HS-5 (cell line): ENCODE measurements at regions not wholly inside any gene's neighbourhood (a gene's known extent, or its start where the extent isn't known, plus 50 kb on each side); places are given as distances from the start of the nearest gene placed in this dataset.

Experiments
- DNase-seq: peaks from one replicate; pipeline ENCODE4 v3.0.0-alpha.2; 2012; ENCODE audit warnings: low read depth

DNA sequence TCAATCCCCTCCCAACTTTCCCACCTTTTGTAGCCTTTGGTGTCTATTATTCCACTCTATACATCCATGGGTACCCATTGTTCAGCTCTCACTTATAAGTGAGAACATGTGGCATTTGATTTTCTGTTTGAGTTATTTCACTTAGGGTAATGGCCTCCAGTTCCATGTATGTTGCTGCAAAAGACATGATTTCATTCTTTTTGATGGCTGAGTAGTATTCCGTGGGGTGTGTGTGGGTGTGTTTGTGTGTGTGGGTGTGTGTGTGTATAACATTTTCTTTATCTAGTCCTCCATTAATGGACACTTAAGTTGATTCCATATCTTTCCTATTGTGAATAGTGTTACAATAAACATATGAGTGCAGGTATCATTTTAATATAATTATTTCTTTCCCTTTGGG is 157.5 kb upstream of the FSTL4 start:
- no peak for DNase-seq

DNA sequence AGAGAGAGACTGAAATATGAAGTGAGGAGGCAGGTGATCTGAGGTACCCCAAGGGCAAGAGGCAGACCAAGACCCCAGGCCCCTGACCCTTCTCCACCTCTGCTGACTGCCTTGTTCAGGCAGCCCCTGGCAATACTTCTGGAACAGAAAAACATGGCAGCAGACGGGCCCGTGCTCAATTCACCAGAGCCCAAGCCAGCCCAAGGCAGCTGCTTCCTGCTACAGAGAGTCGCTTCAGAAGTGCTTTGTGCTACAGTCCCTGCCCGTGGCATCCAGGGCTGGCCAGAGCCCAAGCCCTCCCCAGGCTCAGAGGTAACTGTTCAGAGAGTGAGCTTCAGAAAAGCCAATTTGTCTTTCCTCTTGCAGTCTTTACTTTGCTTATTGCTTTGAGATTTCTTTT is 151.4 kb upstream of the FSTL4 start:
- no peak for DNase-seq

- no peak for DNase-seq
Measured at GRCh38 chr5:133761632-133762031, 149.3 kb upstream of the FSTL4 start.

GRCh38 chr5:133760532-133760931 is 148.2 kb upstream of the FSTL4 start:
- DNase-seq: no peak

- no peak for DNase-seq
Measured at GRCh38 chr5:133758641-133759040, 146.3 kb upstream of the FSTL4 start.

DNA sequence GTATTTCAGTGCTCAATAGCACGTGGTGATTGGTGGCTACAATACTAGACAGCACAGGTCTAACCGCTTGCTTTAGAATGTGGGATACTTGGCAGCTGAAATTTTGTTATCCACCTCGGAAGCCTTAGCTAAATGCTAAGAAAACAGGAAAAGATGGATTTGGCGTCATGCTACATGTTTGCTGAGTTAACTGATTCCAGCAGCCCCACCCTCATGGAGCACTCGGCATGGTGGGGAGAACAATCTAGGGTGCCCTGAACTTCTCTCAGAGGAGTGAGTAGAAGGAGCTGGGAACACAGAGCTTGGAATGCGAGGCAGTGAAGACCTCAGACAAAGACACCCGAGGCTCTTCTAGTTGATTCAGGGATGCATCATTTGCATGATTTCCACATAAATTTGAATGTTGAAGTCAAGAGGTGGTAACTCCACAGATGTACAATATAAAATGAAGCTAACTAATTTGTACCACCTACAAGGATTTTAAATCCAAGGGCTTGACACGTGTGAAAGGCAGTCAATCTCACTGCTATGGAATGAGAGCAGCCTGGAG is 145.1 kb upstream of the FSTL4 start:
- DNase-seq: no peak

DNA sequence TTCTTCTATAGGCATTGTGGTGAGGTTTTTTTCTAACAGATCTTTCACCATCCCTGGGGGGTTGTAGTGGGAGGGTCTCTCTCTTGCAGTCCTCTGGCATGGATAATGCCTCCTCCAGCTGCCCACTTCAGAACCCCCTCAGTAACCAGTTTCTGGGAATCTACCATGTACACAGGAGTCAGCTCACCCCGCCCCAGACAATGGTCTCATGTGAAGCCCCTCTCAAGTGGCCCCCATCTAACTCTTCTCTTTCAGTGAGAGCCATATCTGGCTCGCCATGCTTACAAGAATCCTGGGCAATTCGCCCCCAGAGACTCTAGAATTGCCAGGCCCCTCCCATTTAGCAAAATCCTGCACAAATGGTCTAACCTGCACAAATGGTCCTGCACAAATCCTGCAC is 144.4 kb upstream of the FSTL4 start:
- DNase-seq: no peak

- DNase-seq: no peak
Measured at GRCh38 chr5:133756036-133756435, 143.7 kb upstream of the FSTL4 start.

DNA sequence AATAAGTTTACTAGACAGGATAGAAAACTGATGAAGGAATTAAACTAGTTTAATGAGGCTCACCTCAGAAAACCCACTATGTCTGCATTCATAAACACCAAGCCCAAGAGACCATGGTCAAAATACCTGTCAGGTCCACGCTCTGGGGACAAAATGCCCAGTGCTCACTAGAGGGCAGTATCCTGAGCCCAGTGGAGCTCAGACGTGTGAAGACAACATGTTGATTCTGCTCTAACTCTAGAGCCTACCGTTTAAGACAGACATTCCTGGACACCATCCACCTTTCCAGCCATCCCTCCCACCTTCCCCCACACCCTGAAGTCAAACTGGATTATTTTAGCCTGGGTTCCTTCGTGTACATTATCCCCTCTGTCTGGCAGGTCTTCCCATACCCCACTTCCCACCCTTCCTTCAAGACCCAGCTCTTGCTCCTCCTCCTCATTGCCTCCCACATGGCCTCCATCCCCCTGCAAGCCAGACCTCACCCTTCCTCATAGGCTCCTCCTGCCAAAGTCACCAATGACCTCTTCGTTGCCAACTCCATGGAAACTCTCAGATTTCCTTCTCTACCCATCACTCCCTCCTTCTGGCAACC is 142.3 kb upstream of the FSTL4 start:
- DNase-seq: no peak

GRCh38 chr5:133753856-133754255 is 141.5 kb upstream of the FSTL4 start:
- DNase-seq: no peak

DNA sequence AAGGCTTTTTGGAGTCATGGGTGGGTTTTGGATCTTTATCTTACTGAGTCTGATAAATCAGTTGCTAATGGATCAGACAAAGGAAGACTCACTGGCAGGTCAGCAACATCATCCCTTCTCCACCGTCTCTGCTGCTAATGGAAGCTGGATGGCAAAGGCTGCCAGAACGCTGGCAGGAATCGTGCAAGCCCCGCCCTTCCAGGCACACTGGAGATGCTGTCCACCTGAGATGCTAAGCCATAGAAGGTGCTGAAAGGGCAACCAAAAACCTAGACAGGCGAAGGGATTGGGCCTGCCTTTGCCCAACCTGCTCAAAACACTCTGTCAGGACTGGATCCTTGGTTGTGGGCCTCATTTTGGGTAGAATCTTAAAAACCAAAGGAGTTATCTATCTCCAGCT is 139.5 kb upstream of the FSTL4 start:
- no peak for DNase-seq

DNA sequence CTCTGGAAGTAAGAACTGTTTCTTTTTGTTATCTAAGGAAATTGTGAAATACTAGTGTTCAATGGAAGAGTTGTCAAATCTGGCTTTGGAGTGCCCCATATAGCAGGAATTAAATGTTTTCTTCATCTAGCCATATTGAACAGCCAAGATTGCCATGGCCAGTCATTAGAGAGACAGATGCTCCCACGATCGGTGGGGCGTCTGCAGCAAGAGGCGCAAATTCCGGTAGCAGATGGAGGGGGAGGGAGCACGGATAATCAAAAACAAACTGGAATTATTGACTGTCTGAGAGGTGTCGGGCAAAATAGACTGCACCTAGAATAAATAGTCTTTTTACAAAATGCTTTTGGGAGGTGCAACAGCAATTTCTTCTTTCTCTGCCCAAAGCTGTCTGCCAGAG is 139.1 kb upstream of the FSTL4 start:
- no peak for DNase-seq

DNA sequence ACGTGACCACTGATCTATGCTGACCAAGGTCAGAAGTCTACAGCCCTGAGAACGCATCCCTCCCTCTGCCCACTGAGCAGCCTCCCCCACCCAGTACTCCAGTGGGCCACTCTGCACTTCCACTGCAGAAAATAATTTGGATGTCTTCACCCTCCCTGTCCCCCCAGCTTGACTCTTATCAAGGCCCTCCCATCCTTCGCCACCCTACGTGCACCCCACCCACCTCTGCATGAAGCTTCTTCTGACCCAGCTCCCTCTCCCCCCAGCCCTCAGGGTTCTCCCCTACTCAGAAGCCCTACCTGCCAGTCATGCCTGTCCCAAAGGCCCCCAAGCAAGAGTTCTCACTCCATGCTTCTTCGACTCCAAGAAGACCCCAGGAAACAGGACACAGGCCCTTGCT is 138.5 kb upstream of the FSTL4 start:
- DNase-seq: no peak

DNA sequence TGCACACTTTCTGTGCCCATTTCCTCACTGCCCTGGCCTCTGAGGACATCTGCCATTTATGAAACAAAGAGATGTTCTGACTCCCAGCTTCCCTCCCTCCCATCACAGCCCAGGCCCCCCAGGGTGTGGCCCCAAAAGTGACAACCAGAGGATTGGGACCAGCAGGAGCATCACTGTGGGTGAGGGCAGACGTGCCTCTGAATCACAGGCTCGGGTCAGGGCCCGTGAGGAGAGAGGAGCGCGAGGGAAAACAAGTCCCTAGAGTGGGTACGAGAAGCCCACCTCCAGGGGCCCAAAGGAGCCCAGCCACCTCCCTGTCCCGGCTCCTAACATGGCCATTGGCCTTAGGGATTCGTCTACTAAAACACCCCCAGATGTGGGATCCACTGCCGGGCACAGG is 138.0 kb upstream of the FSTL4 start:
- no peak for DNase-seq

GRCh38 chr5:133749331-133749985 is 137.1 kb upstream of the FSTL4 start:
- DNase-seq: no peak

DNA sequence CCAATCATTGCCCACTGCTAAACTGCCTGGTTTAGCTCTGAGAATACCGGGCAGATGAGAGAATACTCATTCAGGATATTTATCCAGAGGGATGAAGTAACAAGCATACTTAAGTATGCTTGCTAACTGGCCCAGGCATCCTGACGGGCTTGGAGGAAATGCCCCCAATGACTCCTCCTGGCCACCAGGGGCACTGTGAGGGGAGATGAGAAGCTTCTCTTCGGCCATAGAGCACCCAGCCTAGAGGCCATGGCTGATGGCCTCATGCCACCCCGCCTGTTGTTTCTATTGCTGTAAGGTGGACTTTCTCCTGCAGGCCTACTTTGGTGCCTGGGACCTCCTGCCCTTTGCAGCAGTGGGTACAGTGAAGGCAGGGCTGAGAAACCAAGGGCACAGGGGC is 134.5 kb upstream of the FSTL4 start:
- no peak for DNase-seq

GRCh38 chr5:133744960-133745308 is 132.6 kb upstream of the FSTL4 start:
- no peak for DNase-seq

DNA sequence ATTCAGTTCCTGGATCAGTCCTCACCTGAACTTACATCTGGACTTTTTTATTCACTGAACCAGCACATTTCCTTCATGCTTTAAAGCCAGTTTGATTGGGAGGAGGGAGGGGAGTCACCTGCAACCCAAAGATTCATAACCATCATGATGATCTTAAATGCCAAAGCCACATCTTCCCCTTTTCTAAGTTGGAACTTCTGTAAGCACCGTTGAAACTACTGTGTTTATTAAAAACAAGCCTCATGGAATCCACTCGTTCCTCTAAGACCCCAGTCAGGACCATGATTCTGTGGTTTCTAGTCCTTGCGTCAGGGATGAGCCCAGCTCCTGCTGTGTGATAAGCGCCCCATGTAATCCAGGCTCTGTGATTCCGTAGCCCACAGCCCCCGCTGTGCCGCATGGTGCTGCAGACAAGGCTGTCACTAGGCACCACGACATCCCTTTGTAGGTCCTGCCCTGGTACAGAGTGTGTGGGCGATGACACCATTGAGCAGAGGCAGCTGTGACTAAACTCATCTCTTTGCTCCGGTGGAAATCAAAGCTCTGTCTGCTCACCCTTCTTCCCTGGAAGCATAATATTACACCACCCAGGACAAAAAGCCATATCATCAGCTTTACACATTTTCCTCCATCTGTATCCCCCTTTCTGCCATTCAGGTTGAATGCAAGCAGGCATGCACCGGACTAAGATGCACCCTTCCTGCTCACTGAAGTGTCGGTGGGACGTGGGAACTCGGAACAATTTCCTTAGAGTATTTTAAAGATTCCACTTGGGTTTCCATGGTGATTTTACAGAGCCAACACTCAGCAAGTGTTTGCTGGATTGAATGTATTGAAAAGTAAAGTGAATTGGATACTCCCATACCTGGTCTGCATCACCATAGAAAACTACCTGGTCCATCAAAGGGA is 132.0 kb upstream of the FSTL4 start:
- DNase-seq: no peak

- DNase-seq: no peak
Measured at GRCh38 chr5:133742431-133742988, 130.2 kb upstream of the FSTL4 start.

DNA sequence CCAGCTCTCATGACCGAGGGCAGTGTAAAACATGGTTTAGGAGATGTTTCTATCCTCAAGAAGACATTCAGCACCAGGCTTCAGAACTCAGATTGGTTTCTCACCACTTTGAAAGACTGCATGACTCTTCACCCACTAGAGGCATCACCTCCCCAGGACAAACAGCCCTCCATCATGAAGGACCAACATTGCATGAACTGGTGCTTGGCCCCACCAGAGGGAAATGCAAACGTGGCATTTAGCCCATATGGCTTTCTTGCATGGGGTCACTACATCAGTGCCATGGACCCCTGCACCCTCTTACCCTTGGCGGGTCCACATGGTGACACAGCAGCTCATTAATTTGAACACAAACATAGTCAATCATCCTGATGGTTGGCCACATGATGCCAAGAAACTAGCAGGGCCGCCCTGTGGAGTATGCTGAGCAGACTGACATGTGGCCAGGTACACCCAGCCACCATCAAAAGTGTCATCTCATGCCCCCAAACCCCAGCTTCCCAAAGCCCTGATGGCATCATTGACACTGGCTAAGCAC is 129.5 kb upstream of the FSTL4 start:
- no peak for DNase-seq

GRCh38 chr5:133741396-133741795 is 129.1 kb upstream of the FSTL4 start:
- no peak for DNase-seq

GRCh38 chr5:133739181-133739780 is 126.9 kb upstream of the FSTL4 start:
- DNase-seq: no peak
